ENCODE measurements at regions not wholly inside any gene's neighbourhood (a gene's known extent, or its start where the extent isn't known, plus 50 kb on each side); places are given as distances from the start of the nearest gene placed in this dataset.

DNA sequence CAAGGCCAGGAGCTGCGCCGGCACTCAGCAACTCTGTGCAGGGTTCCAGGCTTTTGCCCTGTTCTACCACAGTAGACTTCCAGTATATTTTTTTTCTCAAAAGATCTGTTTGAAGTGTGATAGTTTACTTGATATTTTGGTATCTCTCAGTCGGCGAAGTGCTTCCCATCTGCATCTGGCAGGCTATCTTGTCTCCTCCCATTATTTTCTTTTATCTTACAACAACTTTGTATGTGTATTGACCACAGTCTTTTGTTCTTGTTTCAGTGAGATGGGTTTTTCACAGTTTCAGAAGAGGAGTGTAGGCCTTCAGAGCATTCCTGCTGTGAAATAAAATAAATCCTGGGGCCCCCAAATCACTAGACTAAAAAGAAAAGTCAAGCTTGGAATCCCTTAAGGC, 292.9 kb downstream of the PTGER3 start:
- TF ChIP-seq, protein P1, sequence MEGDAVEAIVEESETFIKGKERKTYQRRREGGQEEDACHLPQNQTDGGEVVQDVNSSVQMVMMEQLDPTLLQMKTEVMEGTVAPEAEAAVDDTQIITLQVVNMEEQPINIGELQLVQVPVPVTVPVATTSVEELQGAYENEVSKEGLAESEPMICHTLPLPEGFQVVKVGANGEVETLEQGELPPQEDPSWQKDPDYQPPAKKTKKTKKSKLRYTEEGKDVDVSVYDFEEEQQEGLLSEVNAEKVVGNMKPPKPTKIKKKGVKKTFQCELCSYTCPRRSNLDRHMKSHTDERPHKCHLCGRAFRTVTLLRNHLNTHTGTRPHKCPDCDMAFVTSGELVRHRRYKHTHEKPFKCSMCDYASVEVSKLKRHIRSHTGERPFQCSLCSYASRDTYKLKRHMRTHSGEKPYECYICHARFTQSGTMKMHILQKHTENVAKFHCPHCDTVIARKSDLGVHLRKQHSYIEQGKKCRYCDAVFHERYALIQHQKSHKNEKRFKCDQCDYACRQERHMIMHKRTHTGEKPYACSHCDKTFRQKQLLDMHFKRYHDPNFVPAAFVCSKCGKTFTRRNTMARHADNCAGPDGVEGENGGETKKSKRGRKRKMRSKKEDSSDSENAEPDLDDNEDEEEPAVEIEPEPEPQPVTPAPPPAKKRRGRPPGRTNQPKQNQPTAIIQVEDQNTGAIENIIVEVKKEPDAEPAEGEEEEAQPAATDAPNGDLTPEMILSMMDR (IDR thresholded peaks at IDR 0.05), result no peak
- no peak for TF ChIP-seq POLR2A (IDR thresholded peaks at IDR 0.05)
